H54 (cell line): ENCODE measurements at regions not wholly inside any gene's neighbourhood (a gene's known extent, or its start where the extent isn't known, plus 50 kb on each side); places are given as distances from the start of the nearest gene placed in this dataset.

ENCODE experiments used
- DNase-seq: peaks from one replicate; pipeline ENCODE4 v3.0.0; 2011; ENCODE audit warnings: low spot score, mixed read lengths; ENCODE audit not compliant: insufficient read length
- FAIRE-seq: peaks from 3 replicates; lab custom pipeline; 2011; peaks lifted over from hg19 to GRCh38; lab: Jason Lieb, UNC
- POLR2A ChIP-seq: IDR thresholded peaks from 2 replicates; pipeline ENCODE4 v1.6.1; 2011; ENCODE audit warnings: low read depth, mild to moderate bottlenecking, low read length

DNA sequence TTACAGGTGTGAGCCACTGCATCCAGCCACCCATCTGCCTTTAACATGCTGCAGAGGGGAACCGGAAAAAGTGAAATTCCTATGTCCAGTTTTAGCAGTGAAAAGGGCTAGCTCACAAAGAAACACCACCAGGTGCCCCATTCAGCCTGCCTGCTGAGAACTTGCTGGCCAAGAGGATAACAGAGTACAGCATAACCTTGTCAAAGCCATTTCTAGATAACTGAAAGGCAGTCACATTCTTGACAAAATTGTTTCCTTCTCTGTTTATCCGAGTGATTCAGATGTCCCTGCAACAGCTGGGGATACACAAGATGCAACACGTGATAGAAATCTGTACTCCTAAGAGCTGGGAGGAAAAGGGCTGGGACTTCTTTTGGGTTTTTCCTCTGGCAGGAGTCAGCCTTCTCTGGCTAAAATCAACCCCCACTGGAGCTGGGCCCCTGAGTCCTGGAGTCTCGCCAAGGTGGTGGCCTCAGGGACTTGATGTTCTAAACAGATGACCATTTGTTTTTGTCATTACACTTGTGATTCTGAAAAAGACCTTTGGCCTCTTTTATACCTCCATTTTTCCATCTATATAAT, 505.4 kb downstream of the BCL11A start:
- FAIRE-seq: no peak
- no peak for TF ChIP-seq POLR2A
- DNase-seq: no peak

DNA sequence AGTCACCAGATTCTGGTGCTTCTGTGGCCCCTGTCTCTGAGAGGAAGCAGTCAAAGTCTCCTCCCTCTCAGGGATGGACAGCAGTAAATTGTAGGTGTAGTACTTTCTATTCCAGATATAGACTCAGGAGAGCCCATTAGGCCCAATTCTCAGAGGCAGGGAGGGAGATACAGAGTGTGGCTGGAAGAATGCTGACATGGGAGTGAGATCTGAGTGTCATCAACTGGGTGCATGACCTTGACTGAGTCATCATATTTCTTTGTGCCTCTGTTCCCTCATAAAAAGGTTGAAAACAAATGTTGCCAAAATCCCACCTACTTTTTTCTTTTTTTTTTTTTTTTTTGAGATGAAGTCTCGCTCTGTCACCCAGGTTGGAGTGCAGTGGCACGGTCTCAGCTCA, 506.1 kb downstream of the BCL11A start:
- no peak for TF ChIP-seq POLR2A
- FAIRE-seq: no peak
- no peak for DNase-seq

- FAIRE-seq: no peak
- no peak for DNase-seq
- TF ChIP-seq POLR2A: no peak
Observed at GRCh38 chr2:60046529-60046928, 506.9 kb downstream of the BCL11A start.

GRCh38 chr2:60045456-60045855, 508.0 kb downstream of the BCL11A start:
- FAIRE-seq (no peak), DNase-seq (no peak)
- no peak for TF ChIP-seq POLR2A

DNA sequence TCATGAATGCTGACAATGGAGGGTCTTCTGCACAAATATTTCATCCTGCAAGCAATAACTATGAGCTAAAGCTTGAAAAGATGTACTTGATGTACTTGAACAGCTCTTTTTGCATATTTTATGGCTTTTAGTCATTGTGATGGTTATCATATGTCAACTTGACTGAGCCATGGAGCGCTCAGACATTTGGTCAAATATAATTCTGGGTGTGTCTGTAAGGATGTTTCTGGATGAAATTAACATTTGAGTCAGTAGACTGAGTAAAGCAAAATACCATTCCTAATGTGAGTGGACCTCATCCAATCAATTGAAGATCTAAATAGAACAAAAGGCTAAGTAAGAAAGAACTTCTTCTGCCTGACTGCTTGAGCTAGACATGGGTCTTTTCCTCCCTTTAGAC, 509.0 kb downstream of the BCL11A start:
- no peak for FAIRE-seq
- no peak for DNase-seq
- TF ChIP-seq POLR2A: no peak

GRCh38 chr2:60042023-60042422, 511.4 kb downstream of the BCL11A start:
- no peak for TF ChIP-seq POLR2A
- DNase-seq (no peak), FAIRE-seq (no peak)

- FAIRE-seq: no peak
- no peak for TF ChIP-seq POLR2A
- no peak for DNase-seq
Observed at GRCh38 chr2:60033325-60033724, 520.1 kb downstream of the BCL11A start.

- TF ChIP-seq POLR2A: no peak
- DNase-seq (no peak), FAIRE-seq (no peak)
Observed at GRCh38 chr2:60029566-60029883, 523.9 kb downstream of the BCL11A start.

DNA sequence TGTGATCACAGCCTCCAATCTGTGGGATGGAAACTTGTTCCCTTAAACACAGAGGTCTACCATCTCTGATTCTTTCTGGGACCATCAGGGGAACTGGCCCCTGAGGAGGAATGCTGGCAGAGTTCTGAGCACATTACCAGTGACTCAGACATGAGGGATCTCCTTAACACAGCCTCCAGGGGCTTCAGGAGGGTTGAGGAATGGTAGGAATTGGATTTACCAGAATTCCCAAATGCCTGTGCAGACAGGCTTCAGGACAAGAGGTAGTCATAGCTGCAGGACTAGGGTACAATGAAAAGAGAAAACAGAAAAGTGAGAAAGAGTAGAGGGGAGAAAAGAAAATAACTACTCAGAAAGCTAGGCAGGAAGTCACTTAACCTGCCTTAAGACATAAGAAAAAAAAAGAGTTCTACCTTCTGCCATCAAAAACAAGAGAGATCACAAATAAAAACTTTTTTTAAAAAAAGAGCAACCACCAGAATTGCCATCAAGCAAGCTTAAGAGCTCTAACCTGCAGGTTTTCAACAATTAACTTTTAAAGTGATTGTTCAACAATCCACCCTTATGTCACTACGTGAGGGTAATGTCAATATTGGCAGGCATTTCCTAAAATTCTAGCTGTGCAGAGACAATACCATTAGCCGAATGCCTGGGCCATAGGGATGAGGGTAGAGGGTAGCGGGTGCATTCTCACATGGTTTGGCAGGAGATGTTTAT, 524.4 kb downstream of the BCL11A start:
- no peak for TF ChIP-seq POLR2A
- DNase-seq (no peak), FAIRE-seq (no peak)

DNA sequence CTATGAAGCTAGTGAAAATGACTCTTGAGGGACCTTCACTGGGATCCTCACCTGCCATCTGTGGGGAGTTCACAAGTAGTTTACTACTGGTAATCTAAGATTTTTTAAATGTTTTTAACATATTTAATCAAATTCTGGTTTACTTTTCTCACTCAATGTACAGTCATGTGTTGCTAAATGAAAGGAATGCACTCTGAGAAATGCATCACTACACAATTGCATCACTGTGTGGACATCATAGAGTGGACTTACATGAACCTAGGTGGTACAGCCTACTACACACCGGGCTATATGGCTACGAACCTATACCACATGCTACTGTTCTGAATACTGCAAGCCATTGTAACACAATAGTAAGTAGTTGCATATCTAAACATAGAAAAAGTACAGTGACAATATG, 528.0 kb downstream of the BCL11A start:
- FAIRE-seq (no peak), DNase-seq (no peak)
- TF ChIP-seq POLR2A: no peak

DNA sequence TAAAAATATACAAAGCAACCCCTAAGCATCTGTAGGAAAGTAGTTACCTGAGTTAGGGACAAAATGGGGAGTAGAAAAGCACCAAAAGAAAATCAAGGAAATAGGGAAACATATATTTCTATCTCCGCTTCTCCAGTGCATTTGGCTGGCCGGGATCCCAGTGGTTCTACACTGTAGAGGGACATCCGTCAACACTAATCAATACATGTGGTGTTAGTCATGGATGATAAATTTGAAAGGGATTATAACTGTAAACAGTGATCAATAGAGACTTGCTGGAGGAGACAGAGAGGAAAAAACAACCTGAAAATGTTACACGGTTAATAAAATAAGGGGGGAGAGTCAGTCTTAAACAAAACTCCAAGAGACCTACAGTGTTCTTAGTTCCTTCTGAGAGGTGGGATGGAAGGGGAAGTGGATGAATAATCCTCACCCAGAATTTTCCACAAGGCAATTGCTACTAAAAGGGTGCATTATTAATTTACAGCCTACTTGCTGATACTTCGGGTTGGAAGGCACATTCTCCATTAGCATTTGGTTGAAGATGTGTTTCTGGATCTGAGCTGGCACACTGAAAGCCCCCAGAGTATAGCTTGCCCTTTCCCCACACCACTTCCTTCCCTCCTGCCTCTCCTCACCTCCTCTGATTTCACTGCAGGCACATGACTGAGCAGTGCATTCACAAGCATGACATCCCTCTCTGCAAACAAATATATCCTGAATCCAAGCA, 530.0 kb downstream of the BCL11A start:
- TF ChIP-seq POLR2A: no peak
- no peak for FAIRE-seq
- no peak for DNase-seq

DNA sequence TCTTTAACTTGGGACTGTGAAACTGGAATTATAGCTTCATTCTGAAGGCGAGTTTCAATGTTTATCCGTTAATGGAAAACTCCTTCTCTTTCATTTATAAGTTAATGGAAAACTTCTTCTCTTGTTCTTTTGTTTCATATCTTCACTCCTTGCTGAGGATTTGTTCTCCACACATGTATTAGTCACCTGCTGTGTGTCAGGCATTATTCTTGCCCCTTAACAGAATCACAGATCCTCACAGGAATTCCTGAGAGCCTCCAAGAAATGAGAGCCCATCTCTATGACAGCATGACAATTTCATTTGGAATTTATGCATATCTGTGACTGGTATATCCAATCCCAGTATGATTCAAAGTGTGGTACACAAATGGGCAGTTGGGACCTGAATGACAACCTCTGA, 545.8 kb downstream of the BCL11A start:
- TF ChIP-seq POLR2A: no peak
- DNase-seq (no peak), FAIRE-seq (no peak)

- no peak for TF ChIP-seq POLR2A
- FAIRE-seq: no peak
Observed at GRCh38 chr2:60003076-60003475, 550.4 kb downstream of the BCL11A start.

GRCh38 chr2:60002183-60002867, 551.1 kb downstream of the BCL11A start:
- TF ChIP-seq POLR2A: no peak
- FAIRE-seq (no peak), DNase-seq (no peak)

More at GRCh38 chr2:60003076-60003475, 550.4 kb downstream of the BCL11A start:
- DNase-seq: no peak
